GM06990 (cell line): ENCODE measurements at regions not wholly inside any gene's neighbourhood (a gene's known extent, or its start where the extent isn't known, plus 50 kb on each side); places are given as distances from the start of the nearest gene placed in this dataset.

ENCODE experiments used
- DNase-seq: peaks from one replicate; pipeline ENCODE4 v3.0.0-alpha.2; 2011; ENCODE audit not compliant: insufficient read length; ENCODE audit errors: extremely low read depth
- H3K27me3 ChIP-seq: replicated peaks from 2 replicates; pipeline ENCODE4 v1.6.0; 2011; ENCODE audit warnings: low read length; ENCODE audit not compliant: control insufficient read depth, insufficient read depth
- H3K36me3 ChIP-seq: 2 replicates; pipeline ENCODE4 v1.5.1; 2011; ENCODE audit warnings: low read length; ENCODE audit not compliant: control insufficient read depth, insufficient read depth
- H3K4me3 ChIP-seq: replicated peaks from 2 replicates; pipeline ENCODE4 v1.5.1; 2011; ENCODE audit warnings: low read depth, mild to moderate bottlenecking, control low read depth, low read length
- TF ChIP-seq, protein P1 (sequence below): IDR thresholded peaks from 2 replicates; pipeline ENCODE4 v1.5.1; 2011; ENCODE audit warnings: low read length, control low read depth, mild to moderate bottlenecking, inconsistent platforms; ENCODE audit not compliant: insufficient read depth, poor library complexity, severe bottlenecking

DNA sequence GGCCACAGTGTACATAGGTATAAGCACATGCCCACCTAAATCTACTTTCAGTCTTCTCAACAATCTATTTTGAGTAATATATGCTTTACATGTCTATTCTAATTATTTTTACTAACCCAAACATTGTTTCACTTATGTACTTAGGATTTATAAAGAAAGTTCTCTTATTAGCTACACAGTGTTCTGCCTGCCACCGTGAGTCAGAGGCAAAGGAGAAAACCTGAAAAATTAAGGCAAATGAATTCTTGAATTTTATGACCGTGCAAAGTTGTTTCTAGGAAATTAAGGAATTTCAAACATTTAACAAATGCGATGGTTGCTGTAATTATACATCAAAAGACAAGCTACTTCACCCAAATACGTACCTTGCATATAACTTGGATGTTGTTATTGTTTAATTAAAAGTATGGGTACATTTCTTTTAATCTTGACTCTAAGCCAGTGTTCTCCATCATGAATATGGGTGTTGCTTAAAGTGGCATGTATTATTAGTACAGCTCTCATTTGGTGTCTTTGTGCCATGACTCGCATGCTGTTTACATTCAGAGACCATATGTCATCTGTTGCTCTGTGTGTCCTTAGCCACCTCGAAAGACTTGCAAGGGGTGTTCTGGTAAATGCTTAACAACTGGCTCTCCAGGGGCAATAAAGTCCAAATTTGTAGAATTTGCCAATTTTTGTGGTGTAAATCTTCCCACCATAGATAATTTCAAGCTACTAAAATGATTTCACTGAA, 154.3 kb upstream of the FN1 start:
- Histone ChIP-seq H3K27me3 (no peaks in the 10 kb centered on the region), H3K36me3 (no peaks in the 10 kb centered on the region), H3K4me3 (no peak overlapping the region)
- TF ChIP-seq, protein P1, sequence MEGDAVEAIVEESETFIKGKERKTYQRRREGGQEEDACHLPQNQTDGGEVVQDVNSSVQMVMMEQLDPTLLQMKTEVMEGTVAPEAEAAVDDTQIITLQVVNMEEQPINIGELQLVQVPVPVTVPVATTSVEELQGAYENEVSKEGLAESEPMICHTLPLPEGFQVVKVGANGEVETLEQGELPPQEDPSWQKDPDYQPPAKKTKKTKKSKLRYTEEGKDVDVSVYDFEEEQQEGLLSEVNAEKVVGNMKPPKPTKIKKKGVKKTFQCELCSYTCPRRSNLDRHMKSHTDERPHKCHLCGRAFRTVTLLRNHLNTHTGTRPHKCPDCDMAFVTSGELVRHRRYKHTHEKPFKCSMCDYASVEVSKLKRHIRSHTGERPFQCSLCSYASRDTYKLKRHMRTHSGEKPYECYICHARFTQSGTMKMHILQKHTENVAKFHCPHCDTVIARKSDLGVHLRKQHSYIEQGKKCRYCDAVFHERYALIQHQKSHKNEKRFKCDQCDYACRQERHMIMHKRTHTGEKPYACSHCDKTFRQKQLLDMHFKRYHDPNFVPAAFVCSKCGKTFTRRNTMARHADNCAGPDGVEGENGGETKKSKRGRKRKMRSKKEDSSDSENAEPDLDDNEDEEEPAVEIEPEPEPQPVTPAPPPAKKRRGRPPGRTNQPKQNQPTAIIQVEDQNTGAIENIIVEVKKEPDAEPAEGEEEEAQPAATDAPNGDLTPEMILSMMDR, result no peak
- no peak for DNase-seq

DNA sequence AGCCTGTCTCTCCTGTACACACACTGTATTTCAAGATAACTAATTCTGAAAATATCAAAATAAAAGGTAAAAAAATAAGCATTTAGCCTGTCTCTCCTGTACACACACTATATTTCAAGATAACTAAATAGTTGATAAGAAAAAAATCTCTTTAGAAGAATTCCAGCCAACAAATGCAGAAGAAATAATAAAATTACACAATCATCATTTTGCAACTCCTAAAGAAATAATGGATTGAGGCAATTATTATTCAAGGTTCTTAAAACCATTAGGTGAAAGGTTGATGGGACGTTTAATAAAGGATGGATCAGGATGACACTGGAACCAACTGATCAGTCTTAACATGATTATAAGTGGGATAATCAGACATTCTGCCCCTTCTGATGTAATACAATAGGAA, 148.0 kb upstream of the FN1 start:
- no peak for DNase-seq
- TF ChIP-seq, protein P1, result no peak
- Histone ChIP-seq H3K4me3 (no peak overlapping the region), H3K27me3 (no peaks in the 10 kb centered on the region), H3K36me3 (no peaks in the 10 kb centered on the region)

DNA sequence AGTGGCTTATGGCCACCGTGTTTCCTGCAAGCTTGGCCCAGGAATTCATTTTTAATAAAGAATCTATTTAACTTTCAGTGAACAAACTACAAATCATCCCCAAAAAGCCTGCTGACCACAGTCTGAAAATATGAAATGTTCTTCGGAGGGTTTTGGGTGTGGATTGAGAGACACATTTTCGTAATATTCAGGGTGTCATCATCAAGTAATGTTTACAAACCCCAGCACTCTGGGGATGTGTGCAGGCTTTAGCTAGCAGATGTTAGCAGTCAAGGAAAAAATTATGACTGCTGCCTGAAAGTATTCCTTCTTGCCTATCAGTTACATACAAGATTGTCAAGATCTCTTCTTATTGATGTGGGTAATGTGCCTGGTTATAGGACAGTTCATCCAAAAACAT, 143.9 kb upstream of the FN1 start:
- no peak for DNase-seq
- Histone ChIP-seq H3K27me3 (no peaks in the 10 kb centered on the region; the same call in 1 of the 2 replicates), H3K36me3 (no peaks in the 10 kb centered on the region), H3K4me3 (no peak overlapping the region)
- TF ChIP-seq, protein P1, result no peak

DNA sequence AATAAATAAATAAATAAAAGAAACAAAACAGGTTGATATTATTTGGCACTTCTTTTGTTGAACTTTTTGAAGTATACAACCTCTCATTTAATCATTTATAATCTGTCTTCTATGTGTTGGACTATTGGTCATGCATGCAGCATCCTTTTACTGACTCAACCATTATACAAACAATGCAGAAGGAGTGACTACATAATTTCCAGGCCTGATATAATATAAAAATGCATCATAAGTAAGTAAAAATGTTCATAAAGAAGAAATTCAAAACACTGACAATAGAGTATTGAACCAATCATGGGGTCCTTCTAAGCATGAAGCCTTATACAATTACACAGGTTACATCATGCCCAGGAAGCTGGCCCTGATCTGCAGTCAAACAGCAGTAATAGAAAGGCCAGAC, 141.5 kb upstream of the FN1 start:
- no peak for DNase-seq
- Histone ChIP-seq H3K27me3 (no peaks in the 10 kb centered on the region; the same call in 1 of the 2 replicates), H3K4me3 (no peak overlapping the region), H3K36me3 (no peaks in the 10 kb centered on the region)
- TF ChIP-seq, protein P1, result no peak

DNA sequence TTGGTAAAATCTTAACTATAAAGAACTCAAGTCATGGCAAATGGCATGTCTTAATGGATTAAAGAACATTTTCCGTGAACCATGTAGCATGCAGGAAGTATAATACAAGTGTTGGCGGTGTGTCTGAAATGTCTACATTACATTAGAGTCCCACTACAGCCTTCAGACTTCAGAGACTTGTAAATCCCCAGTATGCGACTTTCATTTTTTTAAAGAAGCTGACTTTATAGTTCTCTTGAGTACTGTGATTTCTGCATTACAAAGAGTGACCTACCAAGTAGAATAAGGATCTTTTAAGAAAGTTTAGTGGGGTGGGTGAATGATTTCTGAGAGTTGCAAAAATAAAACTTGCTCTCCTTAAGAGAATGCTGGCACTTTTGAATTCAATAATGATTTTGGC, 140.7 kb upstream of the FN1 start:
- TF ChIP-seq, protein P1, result no peak
- no peak overlapping the region for H3K4me3 ChIP-seq
- H3K36me3 ChIP-seq, result no peaks in the 10 kb centered on the region
- H3K27me3 ChIP-seq, result no peaks in the 10 kb centered on the region; the same call in 1 of the 2 replicates
- no peak for DNase-seq
